ENCODE measurements at regions not wholly inside any gene's neighbourhood (a gene's known extent, or its start where the extent isn't known, plus 50 kb on each side); places are given as distances from the start of the nearest gene placed in this dataset.
"Not testable (repeated sequence)": the region's sequence is repeated elsewhere in the genome, so short reads cannot be mapped to it uniquely, and the experiment has no call there.

GRCh38 chrX:113991720-113992119, 592.2 kb upstream of the HTR2C start:
- not testable (repeated sequence) for TF ChIP-seq CTCF, POLR2A, EP300 (IDR thresholded peaks at IDR 0.05)

Measured in tibial nerve (tissue), 4 donors.